IPS-11a (cell line): ENCODE measurements at regions not wholly inside any gene's neighbourhood (a gene's known extent, or its start where the extent isn't known, plus 50 kb on each side); places are given as distances from the start of the nearest gene placed in this dataset.
"Not testable (repeated sequence)": the region's sequence is repeated elsewhere in the genome, so short reads cannot be mapped to it uniquely, and the experiment has no call there.

Experiments
- H3K4me3 ChIP-seq: one replicate; pipeline ENCODE4 v1.5.1; 2013; ENCODE audit warnings: low read depth, low read length, control low read depth

DNA sequence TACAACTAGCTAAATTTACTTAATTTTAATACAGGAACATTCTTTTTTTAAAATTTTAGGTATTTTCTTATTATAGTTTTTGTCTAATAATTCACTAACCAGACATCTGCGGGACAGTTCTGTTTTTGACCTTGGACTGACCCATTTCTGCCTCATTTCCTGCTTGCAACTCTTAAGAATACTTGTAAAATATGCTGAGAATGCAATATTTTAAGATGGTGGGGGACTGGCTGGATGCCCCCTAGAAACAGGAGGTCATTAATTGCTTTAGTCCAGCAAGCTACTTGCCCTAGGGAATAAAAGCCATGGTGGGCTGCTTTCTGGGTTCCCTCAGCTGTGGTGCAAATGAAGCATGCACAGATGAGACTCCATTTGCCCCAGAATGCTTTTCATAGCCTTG lies 2348.4 kb downstream of the PCDH7 start:
- H3K4me3 ChIP-seq = no peak overlapping the region

DNA sequence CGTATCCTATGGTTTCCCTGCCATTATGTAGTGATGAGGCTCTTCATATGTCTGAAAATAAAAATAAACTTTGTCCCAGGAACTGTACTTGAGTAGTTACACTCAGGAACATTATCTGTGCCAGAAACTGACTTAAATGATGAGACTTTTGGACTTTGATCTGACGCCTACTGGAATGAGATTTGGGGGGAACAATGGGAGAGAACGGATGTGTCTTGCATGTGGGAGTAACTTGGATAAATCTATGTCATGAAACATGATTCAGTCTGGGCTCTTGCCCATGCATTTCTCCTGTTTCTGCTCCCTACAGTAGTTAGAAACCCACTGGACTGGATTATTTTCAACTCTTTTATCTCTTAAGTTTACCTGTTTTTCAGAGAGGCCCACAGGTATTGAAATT lies 2351.4 kb downstream of the PCDH7 start:
- H3K4me3 ChIP-seq = no peak overlapping the region

DNA sequence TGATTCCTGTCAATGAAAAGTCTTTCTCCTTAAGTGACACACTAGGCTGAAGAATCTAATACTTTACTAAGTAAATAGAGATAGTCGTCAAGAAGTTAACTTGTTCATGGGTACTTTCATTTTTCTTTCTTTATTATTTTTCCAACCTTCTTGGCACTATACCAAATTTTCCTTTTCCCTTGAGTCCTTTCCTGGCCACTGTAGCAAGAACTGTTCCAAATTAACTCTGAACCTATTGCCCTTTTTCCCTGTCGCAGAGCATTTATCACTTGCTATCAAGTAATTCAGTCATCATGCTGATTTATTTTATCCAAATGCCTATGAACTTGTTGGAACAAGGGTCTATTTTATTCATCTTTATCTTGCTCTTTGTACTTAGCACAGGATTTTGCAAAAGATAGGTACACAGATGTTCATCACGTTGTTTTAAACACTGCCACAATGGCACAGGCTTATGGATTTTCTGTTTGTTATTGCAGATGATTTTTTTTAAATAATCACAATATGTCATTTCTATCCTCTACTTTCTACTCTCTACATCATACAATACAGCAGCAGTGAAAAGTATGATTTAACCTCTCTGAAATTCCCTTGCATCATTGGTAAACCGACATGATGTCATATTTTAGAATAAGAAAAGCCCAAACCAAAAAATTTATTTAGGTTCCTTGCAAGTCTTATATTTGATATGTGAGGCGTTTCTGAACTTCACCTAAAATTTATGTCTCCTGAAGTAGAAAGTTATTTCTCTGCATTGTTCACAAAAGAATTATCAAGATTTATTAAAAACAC lies 2352.3 kb downstream of the PCDH7 start:
- H3K4me3 ChIP-seq = no peak overlapping the region

DNA sequence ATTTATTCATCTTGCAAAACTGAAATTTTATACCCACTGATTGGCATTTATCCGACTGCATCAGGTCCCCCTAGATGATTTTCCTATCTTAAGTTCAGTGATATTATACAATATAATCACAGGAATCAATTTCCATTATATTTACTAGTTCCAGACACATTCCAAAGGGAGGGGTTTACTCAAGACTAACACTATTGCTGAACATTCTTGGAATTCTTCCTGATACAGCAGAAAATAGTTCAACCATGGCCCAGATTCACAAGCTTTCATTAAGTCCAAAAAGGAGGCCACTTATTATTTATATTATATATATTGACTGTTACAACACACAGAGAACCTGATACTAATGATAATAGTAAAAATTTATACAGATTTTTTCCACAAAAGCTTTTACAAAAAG lies 2353.6 kb downstream of the PCDH7 start:
- H3K4me3 ChIP-seq = no peak overlapping the region

DNA sequence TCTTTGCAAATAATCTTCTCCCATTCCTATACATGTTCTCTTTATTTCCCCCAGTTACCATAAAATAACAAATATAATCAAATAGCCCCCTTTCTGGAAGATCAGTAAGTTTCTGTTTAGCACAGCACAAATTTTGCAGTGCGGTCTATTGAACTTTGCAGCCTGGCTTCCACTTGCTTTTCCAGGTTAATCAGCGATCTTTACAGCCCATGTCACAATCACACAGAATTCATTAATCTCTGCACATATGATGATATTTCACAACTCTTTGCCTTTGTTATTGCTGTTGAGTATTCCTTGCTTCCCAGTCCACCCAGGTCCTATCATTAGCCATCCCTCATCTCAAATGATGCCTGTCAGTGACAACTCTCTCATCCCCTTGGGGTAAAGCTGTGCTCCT lies 2358.0 kb downstream of the PCDH7 start:
- no peak overlapping the region for H3K4me3 ChIP-seq

DNA sequence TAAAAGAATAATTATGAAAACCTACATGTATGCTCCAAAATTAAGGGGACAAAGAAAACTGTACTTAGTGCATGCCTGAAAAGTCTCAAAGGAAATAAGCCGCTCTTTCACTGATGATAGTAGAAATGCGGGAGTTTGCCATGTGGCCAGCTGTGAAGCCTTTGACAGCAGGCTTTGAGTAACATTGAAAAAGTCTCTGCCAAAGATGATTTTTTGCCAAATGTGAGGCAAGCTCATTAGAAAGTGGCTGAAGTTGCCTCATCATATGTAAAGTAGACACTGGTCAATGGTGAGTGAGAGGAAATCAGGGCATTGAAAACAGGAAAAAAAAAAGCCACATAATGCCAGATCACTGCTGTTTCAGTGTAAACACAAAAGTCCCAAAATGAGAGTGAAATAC lies 2360.1 kb downstream of the PCDH7 start:
- H3K4me3 ChIP-seq = no peak overlapping the region

DNA sequence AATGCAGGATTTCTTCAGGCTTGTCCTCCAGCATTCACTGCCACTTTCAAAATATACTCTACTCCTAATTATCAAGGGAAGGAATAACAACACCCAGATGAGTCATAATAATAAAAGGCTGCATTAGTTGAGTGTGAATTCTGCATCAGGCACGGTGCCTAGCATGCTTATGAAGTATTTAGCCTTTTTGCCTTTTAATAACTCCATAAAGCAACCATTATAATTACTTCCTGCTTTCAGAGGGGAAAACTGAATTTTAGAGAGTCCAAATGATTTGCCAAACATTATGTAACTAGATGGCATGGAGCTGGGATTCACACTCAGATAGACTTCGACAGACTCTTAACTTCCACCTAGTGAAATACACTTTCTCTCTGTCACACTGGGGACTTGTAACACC lies 2365.5 kb downstream of the PCDH7 start:
- no peak overlapping the region for H3K4me3 ChIP-seq

DNA sequence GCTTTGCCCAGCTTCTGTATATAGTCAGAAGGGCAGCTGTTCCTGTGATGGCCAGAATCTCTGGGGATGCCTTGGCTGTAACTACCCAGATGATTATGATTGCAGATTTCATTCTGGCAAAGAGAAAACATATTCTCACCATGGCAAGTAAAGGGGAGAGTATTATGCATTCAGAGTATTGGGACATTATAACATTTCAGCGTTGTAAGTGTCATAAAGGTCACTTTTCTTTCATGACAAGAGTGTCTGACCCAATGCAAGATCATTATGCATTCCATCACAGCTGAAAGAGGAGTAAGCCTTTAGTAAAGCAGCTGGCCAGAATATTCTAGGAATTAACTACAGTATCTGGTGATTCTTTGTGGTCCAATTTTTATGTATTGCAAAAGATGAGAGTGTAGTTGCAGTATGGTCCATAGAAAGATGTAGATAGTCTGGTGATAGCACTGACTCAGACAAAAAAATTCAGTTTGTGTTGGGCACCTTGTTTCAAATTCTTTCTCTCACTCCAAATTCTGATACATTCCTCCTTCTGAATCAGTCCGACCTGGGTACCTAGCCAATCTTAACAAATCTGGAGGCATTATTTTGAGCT lies 2366.3 kb downstream of the PCDH7 start:
- no peak overlapping the region for H3K4me3 ChIP-seq

DNA sequence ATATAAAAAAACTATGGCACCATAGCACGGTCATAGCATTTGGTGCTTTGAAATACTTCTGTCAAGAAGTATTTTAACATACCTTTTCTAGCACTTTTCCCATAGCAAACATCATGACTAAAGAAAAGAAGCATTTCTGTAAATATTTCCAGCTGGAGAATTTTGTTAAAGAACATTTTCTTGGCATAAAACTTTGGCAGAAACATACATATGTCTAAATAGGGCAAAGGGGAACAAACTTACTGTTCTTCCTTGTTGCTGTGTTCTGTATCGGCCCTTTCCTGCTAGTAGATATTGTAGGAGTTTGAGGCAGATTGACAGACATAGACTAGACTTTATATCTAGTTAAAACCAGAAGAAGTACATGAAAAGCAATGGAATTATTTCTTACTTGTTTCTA lies 2368.5 kb downstream of the PCDH7 start:
- H3K4me3 ChIP-seq = no peak overlapping the region

DNA sequence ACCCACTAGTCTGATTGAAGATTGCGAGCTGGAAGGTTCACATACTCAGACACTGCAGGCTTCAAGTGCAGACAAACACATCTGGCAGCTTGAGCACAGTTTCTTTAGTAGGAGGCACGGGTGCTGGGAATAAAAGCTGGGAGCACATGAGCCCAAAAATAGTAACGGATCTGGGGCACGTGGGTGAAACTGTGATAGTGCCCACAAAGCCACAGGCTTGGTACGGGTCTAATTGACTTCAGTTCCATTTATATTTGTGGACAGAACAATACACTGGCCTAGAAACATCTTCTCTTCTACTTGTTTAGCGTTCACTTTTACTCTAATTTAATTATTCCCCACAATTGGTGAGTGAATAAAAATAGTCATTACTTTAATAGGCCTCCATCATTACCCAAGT lies 2370.7 kb downstream of the PCDH7 start:
- no peak overlapping the region for H3K4me3 ChIP-seq

DNA sequence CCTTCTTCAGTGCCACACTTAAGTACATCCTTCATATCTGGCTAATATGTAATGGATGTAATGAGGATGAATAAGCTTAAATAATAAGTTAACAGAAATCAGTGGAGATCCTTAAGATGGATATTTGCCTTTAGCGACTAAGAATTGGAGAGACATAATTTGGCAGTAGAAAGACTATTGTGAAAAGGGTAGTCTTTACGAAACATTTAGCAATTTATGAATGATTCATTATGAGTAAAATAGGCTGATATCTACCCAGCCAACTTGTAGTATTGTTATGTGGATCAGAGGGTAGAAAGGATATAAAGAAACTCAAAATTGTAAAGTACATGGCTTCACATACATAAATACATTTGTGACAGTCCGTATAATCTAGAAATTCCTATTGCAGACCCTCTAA lies 2371.8 kb downstream of the PCDH7 start:
- no peak overlapping the region for H3K4me3 ChIP-seq

DNA sequence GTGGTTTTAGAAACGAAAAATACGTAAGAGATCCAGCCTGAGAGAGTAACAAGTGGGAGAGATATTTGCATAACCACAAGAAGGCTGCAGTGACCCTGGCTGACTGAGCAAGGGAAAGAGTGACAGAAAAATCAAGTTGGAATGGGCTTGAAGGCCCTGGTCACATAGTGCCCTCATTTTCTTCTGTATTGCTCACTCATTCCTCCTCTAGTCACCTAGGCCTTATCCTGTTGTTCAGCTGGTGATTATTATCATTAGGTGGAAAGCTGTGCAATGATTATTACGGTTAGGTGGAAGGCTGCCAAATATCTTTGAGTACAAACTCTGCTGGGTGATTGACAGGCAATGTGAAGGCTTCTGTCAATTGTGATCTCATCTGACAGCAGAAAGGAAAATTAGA lies 2384.1 kb downstream of the PCDH7 start:
- no peak overlapping the region for H3K4me3 ChIP-seq

DNA sequence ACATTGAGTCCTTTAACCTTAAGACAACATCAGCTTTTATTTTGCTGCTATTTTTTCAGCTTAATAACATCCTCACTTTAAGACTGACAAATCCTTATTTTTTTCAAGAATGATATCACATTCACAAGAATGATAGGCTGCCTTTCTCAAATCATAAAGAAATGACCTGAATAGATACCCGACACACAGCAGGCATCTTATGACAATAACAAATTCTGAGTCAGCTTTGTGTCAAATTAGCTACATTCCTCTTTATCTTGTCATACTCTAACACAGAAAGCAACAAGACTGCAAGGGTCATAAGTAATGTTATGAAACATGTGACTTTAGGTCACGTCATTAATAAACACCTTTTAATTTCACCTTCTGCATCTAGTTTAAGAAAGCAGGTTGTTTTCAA lies 2387.6 kb downstream of the PCDH7 start:
- H3K4me3 ChIP-seq = no peak overlapping the region

DNA sequence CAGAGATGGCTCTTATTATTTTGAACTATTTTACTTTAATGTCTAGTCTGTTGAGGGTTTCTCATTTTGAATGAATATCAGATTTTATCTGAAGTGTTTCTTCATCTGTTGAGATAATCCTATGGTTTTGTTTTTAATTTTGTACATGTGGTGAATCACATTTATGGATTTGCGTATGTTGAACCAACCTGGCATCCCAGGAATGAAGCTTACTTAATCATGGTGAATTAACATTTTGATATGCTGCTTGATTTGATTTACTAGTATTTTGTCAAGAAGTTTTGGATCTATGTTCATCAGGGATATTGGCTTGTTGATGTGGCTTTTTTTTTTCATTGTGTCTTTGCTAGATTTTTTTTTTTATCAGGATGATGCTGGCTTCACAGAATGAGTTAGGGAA lies 2390.9 kb downstream of the PCDH7 start:
- no peak overlapping the region for H3K4me3 ChIP-seq

DNA sequence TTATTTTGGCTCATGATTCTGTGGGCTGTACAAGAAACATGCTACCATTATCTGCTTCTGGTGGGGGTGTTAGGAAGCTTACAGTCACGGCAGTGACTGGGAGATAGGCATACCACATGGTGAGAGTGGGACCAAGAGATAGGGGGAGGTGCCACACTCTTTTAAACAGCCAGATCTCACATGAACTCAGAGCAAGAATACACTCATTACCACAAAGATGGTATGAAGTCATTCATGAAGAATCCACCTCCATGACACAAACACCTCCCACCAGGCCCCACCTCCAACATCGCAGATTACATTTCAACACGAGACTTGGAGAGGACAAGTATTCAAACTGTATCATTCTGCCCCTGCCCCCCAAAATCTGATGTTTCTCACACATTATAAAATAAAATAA lies 2396.7 kb downstream of the PCDH7 start:
- H3K4me3 ChIP-seq = no peak overlapping the region

DNA sequence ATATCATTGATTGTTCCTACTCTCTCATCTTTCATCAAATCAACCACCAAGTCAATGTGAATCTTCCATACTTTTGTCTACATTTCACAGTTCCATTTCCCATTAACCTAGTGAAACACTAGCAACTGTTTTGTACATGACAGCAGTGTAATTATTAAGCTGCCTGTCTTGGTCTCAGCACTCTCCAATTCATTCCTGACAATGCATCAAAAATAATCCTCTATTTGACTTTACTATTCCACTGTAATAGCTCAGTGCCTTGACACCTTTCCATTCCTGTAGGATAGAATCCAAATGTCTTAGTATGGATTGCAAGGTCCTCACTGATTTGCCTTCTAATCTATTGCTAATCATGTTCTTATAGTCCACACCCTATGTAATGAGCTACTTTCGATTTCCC lies 2405.8 kb downstream of the PCDH7 start:
- no peak overlapping the region for H3K4me3 ChIP-seq

DNA sequence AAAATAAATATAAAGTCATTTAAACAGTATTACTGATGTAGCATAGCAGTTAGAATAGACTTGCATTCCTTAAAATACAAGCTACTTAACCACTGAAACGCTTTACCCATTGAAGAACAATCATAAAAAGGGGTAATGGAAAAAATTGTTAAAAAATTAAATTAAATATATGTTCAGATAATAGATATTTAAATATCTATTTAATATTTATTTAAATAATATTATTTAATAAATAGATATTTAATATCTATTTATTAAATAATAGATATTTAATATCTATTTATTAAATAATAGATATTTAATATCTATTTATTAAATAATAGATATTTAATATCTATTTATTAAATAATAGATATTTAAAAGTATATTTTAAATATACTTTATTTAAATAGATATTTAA lies 2410.5 kb downstream of the PCDH7 start:
- not testable (repeated sequence) for H3K4me3 ChIP-seq

DNA sequence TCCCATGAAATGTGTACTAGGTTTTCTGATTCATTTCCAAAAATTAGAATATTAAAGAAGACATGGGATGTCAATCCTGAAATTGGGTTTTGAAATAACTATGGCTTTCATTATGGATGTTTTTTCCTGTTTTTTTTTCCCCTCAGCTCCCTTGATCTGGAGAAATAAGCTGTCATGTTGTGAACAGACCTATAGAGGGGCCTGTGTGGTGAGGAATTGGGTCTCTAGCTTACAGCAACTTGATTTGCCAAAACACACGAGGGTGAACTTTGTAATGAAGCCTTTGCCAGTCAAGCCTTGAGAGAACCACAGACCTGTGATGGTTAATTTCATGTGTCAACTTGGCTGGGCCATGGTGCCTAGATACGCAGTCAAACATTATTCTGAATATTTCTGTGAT lies 2413.6 kb downstream of the PCDH7 start:
- no peak overlapping the region for H3K4me3 ChIP-seq

DNA sequence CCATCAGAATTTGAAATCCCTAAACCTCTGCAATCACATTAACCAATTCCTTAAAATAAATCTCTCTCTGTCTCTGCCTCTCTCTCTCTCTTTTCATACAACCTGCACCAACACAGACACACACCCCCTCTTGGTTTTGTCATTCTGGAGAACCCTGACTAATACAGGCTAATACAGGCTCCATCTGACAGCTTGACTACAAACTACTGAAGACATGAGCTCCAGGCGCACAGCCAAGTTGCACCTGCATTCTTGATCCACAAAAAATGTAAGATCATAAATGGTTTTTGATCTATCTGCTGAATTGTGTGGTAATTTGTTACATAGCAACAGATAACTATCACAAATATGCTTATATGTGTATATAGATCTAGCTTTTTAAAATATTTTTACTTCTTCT lies 2414.2 kb downstream of the PCDH7 start:
- no peak overlapping the region for H3K4me3 ChIP-seq

DNA sequence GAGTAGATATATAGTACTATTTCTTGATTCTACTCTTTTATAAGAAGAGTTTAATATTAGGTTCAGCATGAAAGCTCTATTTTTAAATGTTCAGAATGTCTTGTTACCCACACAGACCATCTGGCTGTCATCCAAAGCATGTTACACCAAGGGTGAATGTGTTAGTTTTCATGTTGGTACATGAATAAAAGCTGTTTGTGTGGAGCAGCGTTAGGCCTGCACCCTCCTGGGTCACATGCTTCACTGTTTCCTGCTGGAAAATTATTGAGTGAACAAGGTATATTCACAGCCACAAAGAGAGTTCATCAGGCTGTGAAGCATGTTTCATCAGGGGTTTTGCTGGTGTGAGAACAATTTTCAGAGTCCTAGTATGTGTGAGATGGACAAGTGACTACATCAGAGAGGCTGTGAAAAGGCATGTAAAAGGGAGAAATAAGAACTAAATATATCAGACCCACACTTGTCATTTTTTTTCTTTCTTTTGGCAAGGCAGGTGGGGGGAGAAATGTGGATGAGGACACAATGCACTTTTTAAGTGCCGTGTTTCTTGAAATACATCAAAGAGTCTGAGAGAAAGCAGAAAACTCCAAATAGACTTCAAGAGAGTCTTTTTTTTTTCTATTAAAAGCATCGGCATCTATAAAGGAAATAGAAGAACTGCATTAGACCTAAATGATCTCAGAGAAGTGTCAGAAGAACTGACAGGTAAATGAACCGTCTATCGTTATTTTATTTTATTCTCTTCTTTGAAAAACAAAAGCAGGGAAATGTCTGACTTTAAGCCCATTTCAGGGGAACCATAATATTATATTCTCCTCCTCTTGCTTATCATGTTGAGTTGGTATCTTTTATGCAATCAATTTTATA lies 2429.7 kb downstream of the PCDH7 start:
- H3K4me3 ChIP-seq = no peak overlapping the region

DNA sequence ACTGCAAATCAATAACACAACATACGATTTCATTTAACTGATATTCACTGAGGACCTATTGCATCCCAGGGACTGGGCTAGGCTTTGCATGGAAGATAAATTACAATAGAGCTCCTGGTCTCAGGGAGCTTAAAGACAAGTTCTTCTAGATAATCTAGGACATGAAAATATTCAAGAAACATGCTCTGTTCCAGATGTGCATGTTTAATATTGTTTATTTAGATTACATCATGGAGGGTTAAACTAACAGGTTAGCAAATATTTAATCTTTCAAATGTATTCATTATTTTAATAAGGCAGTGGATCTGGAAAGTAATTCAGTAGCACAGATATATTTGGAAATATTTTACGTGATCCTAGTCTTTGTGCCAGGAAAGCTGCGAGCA lies 2430.3 kb downstream of the PCDH7 start:
- no peak overlapping the region for H3K4me3 ChIP-seq

DNA sequence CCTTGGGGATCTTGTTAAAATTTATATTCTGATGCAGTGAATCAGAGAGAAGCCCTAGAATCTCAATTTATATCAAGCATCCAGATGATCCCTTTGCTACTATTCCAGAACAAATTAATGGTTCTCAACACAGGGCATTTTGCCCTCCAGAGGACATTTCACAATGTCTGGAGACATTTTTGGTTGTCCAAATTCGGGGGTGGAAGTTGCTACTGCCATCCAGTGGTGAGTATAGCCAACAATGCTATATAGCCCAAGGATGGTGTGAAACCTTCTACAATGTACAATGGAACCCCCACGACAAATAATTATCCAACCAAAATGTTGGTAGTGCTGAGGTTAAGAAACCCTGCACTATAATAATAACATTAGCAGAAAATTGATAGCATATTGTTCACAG lies 2440.0 kb downstream of the PCDH7 start:
- H3K4me3 ChIP-seq = no peak overlapping the region
